DND-41 (cell line): ENCODE measurements at regions not wholly inside any gene's neighbourhood (a gene's known extent, or its start where the extent isn't known, plus 50 kb on each side); places are given as distances from the start of the nearest gene placed in this dataset.

ENCODE experiments used
- CTCF ChIP-seq: IDR thresholded peaks from 2 replicates; pipeline ENCODE4 v1.5.1; 2012; ENCODE audit warnings: borderline replicate concordance, low read length, moderate library complexity, mild to moderate bottlenecking; ENCODE audit not compliant: poor library complexity, severe bottlenecking; ENCODE audit errors: extremely low read depth
- EZH2 ChIP-seq: IDR thresholded peaks from 3 replicates; pipeline ENCODE4 v1.6.1; 2012; ENCODE audit warnings: borderline replicate concordance, low read depth, mild to moderate bottlenecking, moderate library complexity, low read length, inconsistent platforms; ENCODE audit not compliant: severe bottlenecking

GRCh38 chr10:124281666-124282065 lies 137.1 kb downstream of the OAT start:
- no peak for TF ChIP-seq CTCF
- TF ChIP-seq EZH2, result no peak
